ENCODE measurements at regions not wholly inside any gene's neighbourhood (a gene's known extent, or its start where the extent isn't known, plus 50 kb on each side); places are given as distances from the start of the nearest gene placed in this dataset.
"Not testable (repeated sequence)": the region's sequence is repeated elsewhere in the genome, so short reads cannot be mapped to it uniquely, and the experiment has no call there.

- no peak for DNase-seq
- no peak for ATAC-seq (ENCODE audit: low read depth)
- ChIA-PET CTCF (no interaction called here), POLR2A (no interaction called here)
- Mint-ChIP-seq H3K27ac (no peak overlapping the region), H3K36me3 (ENCODE audit: low read depth) (no peaks in the 10 kb centered on the region), H3K27me3 (no peaks in the 10 kb centered on the region), H3K9me3 (peaks cover 12% of the 10 kb centered on the region), H3K4me3 (no peak overlapping the region), H3K4me1 (no peaks in the 10 kb centered on the region)
- TF ChIP-seq CTCF (IDR thresholded peaks at IDR 0.05), result no peak
- intact Hi-C loops (cut with micrococcal nuclease), result no loop called here
Observed at GRCh38 chr3:118137778-118138177, 896.9 kb downstream of the IGSF11 start.

GRCh38 chr3:118144919-118145318, 889.7 kb downstream of the IGSF11 start:
- no peak for DNase-seq
- H3K9me3 Mint-ChIP-seq, result peaks cover 8% of the 10 kb centered on the region
- TF ChIP-seq CTCF (IDR thresholded peaks at IDR 0.05), result no peak
- ATAC-seq (ENCODE audit: low read depth), result no peak
- no peak overlapping the region for H3K27ac Mint-ChIP-seq
- intact Hi-C loops (cut with micrococcal nuclease), result no loop called here
- ChIA-PET POLR2A (no interaction called here), CTCF (no interaction called here)
- H3K36me3 Mint-ChIP-seq (ENCODE audit: low read depth), result no peaks in the 10 kb centered on the region
- H3K27me3 Mint-ChIP-seq, result no peaks in the 10 kb centered on the region
- H3K4me1 Mint-ChIP-seq, result no peaks in the 10 kb centered on the region
- H3K4me3 Mint-ChIP-seq, result no peak overlapping the region

- DNase-seq (no peak), ATAC-seq (ENCODE audit: low read depth) (no peak)
- Mint-ChIP-seq H3K4me1 (no peaks in the 10 kb centered on the region), H3K27ac (no peak overlapping the region), H3K9me3 (peaks cover 10% of the 10 kb centered on the region), H3K27me3 (no peaks in the 10 kb centered on the region), H3K4me3 (no peak overlapping the region), H3K36me3 (ENCODE audit: low read depth) (no peaks in the 10 kb centered on the region)
- no peak for TF ChIP-seq CTCF (IDR thresholded peaks at IDR 0.05)
- ChIA-PET POLR2A (no interaction called here), CTCF (no interaction called here)
- intact Hi-C loops (cut with micrococcal nuclease), result no loop called here
Observed at GRCh38 chr3:118146658-118147375, 887.8 kb downstream of the IGSF11 start.

- no peak for TF ChIP-seq CTCF (IDR thresholded peaks at IDR 0.05)
- DNase-seq (no peak), ATAC-seq (ENCODE audit: low read depth) (no peak)
- Mint-ChIP-seq H3K36me3 (ENCODE audit: low read depth) (no peaks in the 10 kb centered on the region), H3K27me3 (no peaks in the 10 kb centered on the region), H3K4me1 (no peaks in the 10 kb centered on the region), H3K27ac (no peak overlapping the region), H3K4me3 (no peak overlapping the region), H3K9me3 (peaks cover 10% of the 10 kb centered on the region)
- ChIA-PET POLR2A (no interaction called here), CTCF (no interaction called here)
- intact Hi-C loops (cut with micrococcal nuclease), result no loop called here
Observed at GRCh38 chr3:118151164-118151563, 883.5 kb downstream of the IGSF11 start.

- H3K4me3 Mint-ChIP-seq; DNase-seq; H3K9me3 Mint-ChIP-seq; ATAC-seq (ENCODE audit: low read depth); H3K36me3 Mint-ChIP-seq (ENCODE audit: low read depth); H3K27ac Mint-ChIP-seq; CTCF ChIA-PET; H3K4me1 Mint-ChIP-seq; POLR2A ChIA-PET; H3K27me3 Mint-ChIP-seq; intact Hi-C loops (cut with micrococcal nuclease): not testable (repeated sequence)
Observed at GRCh38 chr3:118162627-118163588, 871.7 kb downstream of the IGSF11 start.
